ENCODE measurements at regions not wholly inside any gene's neighbourhood (a gene's known extent, or its start where the extent isn't known, plus 50 kb on each side); places are given as distances from the start of the nearest gene placed in this dataset.

DNA sequence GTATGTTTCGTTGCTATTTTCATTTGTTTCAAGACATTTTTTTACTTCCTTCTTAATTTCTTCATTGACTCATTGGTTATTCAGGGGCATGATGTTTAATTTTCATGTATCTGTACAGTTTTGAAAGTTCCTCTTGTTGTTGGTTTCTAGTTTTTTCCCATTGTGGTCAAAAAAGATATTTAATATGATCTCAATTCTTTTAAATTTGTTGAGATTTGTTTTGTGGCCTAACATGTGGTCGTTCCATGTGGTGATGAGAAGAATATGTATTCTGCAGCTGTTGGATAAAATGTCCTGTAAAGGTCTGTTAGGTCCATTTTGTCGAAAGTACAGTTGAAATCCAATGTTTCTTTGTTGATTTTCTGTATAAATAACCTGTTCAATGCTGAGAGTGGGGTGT lies 110.3 kb upstream of the MAP4K4 start:
- WGBS (ENCODE audit: insufficient coverage), result 75% methylated on average over 2 of the region's 3 CpGs
- no peak overlapping the region for H3K4me3 ChIP-seq (ENCODE audit: low read length)
- H3K4me1 ChIP-seq (ENCODE audit: control insufficient read depth, insufficient read depth, low read length), result no peaks in the 10 kb centered on the region
- Mint-ChIP-seq H3K9me3 (peaks cover 4 to 10% of the 10 kb centered on the region in 2 donors), H3K36me3 (peaks cover 9% of the 10 kb centered on the region), H3K27me3 (ENCODE audit: low read depth in 2 of 2) (peaks cover 7 to 18% of the 10 kb centered on the region in 2 donors), H3K4me1 (no peaks in the 10 kb centered on the region), H3K27ac (no peak overlapping the region), H3K4me3 (no peak overlapping the region)
- H3K27me3 ChIP-seq (ENCODE audit: control insufficient read depth, insufficient read depth, low read length), result no peaks in the 10 kb centered on the region
- DNase-seq, result no peak
- TF ChIP-seq, protein P1, sequence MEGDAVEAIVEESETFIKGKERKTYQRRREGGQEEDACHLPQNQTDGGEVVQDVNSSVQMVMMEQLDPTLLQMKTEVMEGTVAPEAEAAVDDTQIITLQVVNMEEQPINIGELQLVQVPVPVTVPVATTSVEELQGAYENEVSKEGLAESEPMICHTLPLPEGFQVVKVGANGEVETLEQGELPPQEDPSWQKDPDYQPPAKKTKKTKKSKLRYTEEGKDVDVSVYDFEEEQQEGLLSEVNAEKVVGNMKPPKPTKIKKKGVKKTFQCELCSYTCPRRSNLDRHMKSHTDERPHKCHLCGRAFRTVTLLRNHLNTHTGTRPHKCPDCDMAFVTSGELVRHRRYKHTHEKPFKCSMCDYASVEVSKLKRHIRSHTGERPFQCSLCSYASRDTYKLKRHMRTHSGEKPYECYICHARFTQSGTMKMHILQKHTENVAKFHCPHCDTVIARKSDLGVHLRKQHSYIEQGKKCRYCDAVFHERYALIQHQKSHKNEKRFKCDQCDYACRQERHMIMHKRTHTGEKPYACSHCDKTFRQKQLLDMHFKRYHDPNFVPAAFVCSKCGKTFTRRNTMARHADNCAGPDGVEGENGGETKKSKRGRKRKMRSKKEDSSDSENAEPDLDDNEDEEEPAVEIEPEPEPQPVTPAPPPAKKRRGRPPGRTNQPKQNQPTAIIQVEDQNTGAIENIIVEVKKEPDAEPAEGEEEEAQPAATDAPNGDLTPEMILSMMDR (IDR thresholded peaks at IDR 0.05), result no peak
- no peaks in the 10 kb centered on the region for H3K36me3 ChIP-seq (ENCODE audit: control insufficient read depth, insufficient read depth, low read length)
- H3K27ac ChIP-seq (ENCODE audit: low read length), result no peak overlapping the region
- intact Hi-C loops (cut with micrococcal nuclease), result no loop called here
- ATAC-seq, result no peak
- H3K9me3 ChIP-seq (ENCODE audit: control insufficient read depth, insufficient read depth, low read length), result no peaks in the 10 kb centered on the region

DNA sequence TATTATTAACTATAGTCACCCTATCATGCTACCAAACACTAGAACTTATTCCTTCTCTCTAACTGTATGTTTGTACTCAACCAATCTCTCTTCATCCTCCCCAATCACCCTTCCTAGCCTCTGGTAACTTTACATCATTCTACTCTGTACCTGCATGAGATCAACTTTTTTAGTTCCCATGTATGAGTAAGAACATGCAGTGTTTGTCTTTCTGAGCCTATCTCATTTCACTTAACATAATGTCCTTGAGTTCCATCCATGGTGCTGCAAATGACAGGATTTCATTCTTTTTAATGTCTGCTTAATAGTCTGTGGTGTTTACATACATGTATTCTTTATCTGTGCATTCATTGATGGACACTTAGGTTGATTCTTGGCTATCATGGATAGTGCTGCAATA lies 108.9 kb upstream of the RFX8 start:
- peaks cover 1 to 3% of the 10 kb centered on the region in 2 donors for H3K9me3 Mint-ChIP-seq

DNA sequence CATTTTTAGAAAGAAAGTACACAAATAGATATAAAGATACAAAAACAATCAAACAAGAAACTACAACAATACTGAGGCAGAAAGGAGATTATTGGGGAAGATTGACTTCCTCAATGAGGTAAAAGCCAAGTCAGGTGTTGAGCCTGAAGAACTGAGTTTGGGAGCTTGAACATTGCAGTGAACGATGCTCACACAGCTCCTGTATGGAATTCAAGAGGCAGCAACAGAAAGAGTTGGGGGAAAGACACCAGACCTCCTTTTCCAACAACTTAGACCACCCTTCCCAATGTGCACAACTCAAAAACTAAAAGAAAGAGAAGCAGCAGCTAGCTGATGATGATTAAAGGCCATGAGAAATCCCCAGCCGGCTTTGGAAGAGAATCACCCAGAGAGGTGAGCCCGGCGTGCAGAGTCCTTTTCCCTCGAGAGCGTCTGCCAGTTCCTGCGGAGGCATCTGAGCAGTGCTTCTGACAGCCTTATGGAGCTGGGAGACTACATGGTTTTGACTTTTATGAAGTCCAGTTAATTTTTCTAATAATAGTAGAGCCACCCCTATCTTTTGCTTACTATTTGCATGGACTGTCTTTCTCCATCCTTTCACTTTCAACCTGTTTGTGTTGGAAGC lies 106.9 kb upstream of the RFX8 start:
- no peak overlapping the region for H3K4me3 ChIP-seq (ENCODE audit: low read length)
- H3K9me3 ChIP-seq (ENCODE audit: control insufficient read depth, insufficient read depth, low read length), result no peaks in the 10 kb centered on the region
- Mint-ChIP-seq H3K4me3 (no peak overlapping the region), H3K4me1 (no peaks in the 10 kb centered on the region), H3K27me3 (ENCODE audit: low read depth in 2 of 2) (peaks cover 13 to 17% of the 10 kb centered on the region in 2 donors), H3K36me3 (no peaks in the 10 kb centered on the region), H3K9me3 (no peaks in the 10 kb centered on the region), H3K27ac (no peak overlapping the region)
- WGBS (ENCODE audit: insufficient coverage), result 94% methylated on average over 7 of the region's 7 CpGs
- H3K27ac ChIP-seq (ENCODE audit: low read length), result no peak overlapping the region
- H3K4me1 ChIP-seq (ENCODE audit: control insufficient read depth, insufficient read depth, low read length), result no peaks in the 10 kb centered on the region
- no peaks in the 10 kb centered on the region for H3K27me3 ChIP-seq (ENCODE audit: control insufficient read depth, insufficient read depth, low read length)
- TF ChIP-seq, protein P1 (IDR thresholded peaks at IDR 0.05), result no peak
- DNase-seq (no peak), ATAC-seq (no peak)
- intact Hi-C loops (cut with micrococcal nuclease), result no loop called here
- no peaks in the 10 kb centered on the region for H3K36me3 ChIP-seq (ENCODE audit: control insufficient read depth, insufficient read depth, low read length)

More for the DNA sequence above, 108.9 kb upstream of the RFX8 start:
- DNase-seq (no peak), ATAC-seq (no peak)
- no peaks in the 10 kb centered on the region for H3K27me3 ChIP-seq (ENCODE audit: control insufficient read depth, insufficient read depth, low read length)
- no peaks in the 10 kb centered on the region for H3K9me3 ChIP-seq (ENCODE audit: control insufficient read depth, insufficient read depth, low read length)
- no peaks in the 10 kb centered on the region for H3K36me3 ChIP-seq (ENCODE audit: control insufficient read depth, insufficient read depth, low read length)
- H3K4me1 ChIP-seq (ENCODE audit: control insufficient read depth, insufficient read depth, low read length), result no peaks in the 10 kb centered on the region
- no peak overlapping the region for H3K27ac ChIP-seq (ENCODE audit: low read length)
- H3K4me3 Mint-ChIP-seq, result no peak overlapping the region
- H3K27me3 Mint-ChIP-seq (ENCODE audit: low read depth in 2 of 2), result peaks cover 14 to 25% of the 10 kb centered on the region in 2 donors
- H3K4me1 Mint-ChIP-seq, result no peaks in the 10 kb centered on the region
- no peak overlapping the region for H3K27ac Mint-ChIP-seq
- peaks cover 4% of the 10 kb centered on the region for H3K36me3 Mint-ChIP-seq
- TF ChIP-seq, protein P1 (IDR thresholded peaks at IDR 0.05), result no peak
- H3K4me3 ChIP-seq (ENCODE audit: low read length), result no peak overlapping the region
- intact Hi-C loops (cut with micrococcal nuclease), result no loop called here

DNA sequence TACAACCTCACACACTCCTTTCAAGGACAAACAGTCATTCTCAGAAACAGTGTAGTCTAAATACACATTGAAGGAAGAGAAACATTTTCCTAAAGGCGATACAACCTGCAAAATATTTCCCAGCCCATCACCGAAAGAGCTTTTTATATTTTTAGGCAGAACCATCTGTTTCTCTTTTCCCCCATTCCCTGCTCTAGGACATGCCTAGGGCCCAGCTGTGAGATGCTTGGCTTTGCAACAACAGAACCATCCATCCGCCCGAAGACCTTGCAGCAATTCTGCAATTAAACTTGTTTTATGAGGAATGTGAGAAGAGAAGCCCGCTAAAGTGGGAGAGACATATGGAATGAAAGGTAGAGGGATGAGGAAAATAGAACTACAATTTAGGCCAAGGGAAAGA lies 105.6 kb upstream of the RFX8 start:
- WGBS (ENCODE audit: insufficient coverage), result 94% methylated on average over 5 of the region's 5 CpGs
- Mint-ChIP-seq H3K27me3 (ENCODE audit: low read depth in 2 of 2) (peaks cover 7 to 18% of the 10 kb centered on the region in 2 donors), H3K4me3 (no peak overlapping the region), H3K36me3 (no peaks in the 10 kb centered on the region), H3K9me3 (no peaks in the 10 kb centered on the region), H3K4me1 (no peaks in the 10 kb centered on the region), H3K27ac (no peak overlapping the region)
- Histone ChIP-seq H3K36me3 (ENCODE audit: control insufficient read depth, insufficient read depth, low read length) (no peaks in the 10 kb centered on the region), H3K9me3 (ENCODE audit: control insufficient read depth, insufficient read depth, low read length) (no peaks in the 10 kb centered on the region), H3K27me3 (ENCODE audit: control insufficient read depth, insufficient read depth, low read length) (no peaks in the 10 kb centered on the region), H3K4me1 (ENCODE audit: control insufficient read depth, insufficient read depth, low read length) (no peaks in the 10 kb centered on the region), H3K4me3 (ENCODE audit: low read length) (no peak overlapping the region), H3K27ac (ENCODE audit: low read length) (no peak overlapping the region)
- ATAC-seq, result no peak
- DNase-seq, result no peak
- TF ChIP-seq, protein P1 (IDR thresholded peaks at IDR 0.05), result no peak
- intact Hi-C loops (cut with micrococcal nuclease), result no loop called here

Measured in natural killer cell (primary cell).